HG02610 (cell line): ENCODE measurements at regions not wholly inside any gene's neighbourhood (a gene's known extent, or its start where the extent isn't known, plus 50 kb on each side); places are given as distances from the start of the nearest gene placed in this dataset.
A peak's percentile ranks its signal among the peaks of the same experiment; 100 is the strongest.
"Not testable (repeated sequence)": the region's sequence is repeated elsewhere in the genome, so short reads cannot be mapped to it uniquely, and the experiment has no call there.

Experiments used
- ATAC-seq: cut with Tn5 transposase; IDR thresholded peaks from one replicate; pipeline ENCODE4 v1.9.1; 2021; ENCODE audit warnings: mild to moderate bottlenecking, moderate library complexity; ENCODE audit not compliant: unreplicated experiment

DNA sequence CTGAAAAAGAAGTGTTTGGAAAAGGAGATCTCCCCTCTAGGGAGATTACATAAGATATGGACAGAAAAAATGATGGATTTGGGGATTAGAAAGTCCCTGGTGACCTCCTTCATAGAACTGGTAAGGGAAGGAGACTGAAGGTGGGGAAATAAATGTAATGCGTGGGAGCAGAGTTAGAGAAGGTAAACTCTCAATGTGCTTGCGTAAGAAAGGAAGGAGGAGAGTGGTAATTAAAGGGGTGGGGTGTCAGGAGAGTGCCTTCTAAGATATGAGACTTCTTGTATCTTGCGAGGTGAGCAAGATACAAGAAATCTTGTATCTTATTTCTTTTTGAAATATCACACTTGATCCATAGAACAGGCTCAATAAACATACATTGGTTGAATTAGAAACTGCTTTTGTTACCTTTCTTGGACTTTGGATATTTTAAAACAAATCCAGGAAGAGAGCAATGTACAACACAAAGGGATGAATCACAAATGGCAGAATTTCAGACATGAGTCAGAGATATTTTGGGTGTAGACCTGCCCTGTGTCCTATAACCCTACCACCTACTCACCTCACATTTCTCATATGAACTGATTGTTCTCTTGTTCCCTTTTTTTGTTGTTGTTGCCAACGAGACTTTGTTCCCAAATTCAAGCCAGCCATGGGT, 342.4 kb downstream of the INSIG2 start:
- ATAC-seq = no peak

DNA sequence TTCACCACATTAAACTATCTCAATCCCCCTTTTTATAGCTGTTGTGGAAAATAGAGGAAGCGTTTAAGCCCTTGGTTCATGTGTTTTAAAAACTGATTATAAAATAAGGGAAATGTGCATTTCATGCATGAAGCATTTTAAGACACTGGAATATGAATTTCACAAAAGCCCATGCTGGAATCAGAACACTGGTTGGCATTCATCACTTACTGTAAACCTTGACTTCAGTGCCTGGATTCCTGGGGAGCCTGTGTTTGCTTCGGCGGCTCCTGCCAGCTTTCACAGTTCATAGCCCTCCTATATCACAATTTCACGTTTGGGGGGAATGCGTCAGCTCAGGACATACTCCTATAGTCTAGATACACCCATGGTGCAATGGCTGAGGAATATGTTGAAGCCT, 336.9 kb downstream of the INSIG2 start:
- no peak for ATAC-seq

DNA sequence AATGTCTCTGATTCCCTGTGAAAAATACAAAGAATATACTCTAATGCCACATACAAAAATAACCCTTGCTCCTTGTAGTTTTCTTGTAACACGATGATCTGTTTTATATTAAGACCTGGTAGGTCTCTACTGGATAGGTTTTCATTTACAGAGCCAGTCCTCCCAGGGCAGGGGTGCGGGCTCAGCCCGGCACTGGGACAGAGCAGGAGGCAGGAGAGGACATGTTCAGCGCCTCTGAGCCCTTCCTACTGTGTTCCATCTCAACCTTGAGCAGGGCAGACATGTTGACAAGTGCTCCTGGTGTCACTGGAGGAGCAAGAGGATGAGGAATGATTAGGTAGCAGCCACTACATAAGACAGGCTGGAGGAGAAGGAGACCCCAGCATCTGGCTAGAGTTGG, 335.5 kb downstream of the INSIG2 start:
- ATAC-seq = no peak

DNA sequence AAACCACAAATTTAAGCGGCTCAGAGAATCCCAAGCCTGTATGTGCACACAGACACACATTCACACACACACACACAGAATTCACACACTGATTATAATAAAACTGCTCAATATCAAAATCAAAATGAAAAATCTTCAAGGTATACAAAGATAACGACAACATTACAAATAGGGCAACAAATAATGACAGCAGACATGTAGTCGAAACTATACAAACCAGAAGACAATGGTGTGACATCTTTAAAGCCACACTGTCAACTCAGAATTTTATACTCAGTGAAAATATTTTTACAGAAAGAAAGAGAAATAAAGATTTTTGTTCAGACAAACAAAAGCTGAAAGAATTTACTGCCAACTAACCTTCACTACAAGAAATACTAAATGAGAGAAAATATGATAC, 333.4 kb downstream of the INSIG2 start:
- ATAC-seq = no peak

DNA sequence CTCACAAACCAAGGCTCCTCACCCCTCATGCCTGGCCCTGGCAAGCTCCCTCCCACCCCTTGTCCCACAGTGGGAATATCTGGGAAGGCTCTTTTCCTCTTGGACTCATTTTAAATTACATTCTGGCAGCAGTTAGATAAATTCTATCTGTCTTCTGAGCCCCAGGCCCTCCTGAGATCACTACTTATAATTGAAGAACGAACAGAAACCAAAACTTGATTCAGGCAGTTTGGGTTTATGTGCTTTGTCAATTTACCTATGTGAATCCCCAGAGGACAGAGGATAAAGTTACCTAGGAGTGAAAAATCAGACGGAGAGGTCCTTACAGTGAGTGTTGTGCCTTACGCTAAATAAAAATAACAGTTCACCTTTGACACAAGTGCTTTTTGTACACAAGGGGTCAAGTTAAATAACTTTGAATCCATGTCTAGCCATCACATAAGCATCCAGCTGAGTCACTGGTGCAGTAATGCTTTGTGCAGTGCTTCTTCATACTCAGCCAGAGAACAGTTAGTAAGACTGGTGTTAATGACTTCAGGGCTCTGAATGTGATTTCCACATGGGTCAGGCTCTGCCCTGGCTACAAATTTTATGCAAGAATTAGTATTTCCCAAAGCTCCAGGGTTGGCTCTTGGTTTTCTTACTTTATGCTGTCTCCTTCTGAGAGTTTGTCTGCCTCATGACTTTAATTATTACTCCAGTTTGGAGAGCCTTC, 329.3 kb downstream of the INSIG2 start:
- ATAC-seq = no peak

DNA sequence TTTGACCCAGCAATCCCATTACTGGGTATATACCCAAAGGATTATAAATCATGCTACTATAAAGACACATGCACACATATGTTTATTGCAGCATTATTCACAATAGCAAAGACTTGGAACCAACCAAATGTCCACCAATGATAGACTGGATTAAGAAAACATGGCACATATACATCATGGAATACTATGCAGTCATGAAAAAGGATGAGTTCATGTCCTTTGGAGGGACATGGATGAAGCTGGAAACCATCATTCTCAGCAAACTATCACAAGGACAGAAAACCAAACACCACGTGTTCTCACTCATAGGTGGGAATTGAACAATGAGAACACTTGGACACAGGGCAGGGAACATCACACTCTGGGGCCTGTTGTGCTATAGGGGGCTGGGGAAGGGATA, 326.9 kb downstream of the INSIG2 start:
- not testable (repeated sequence) for ATAC-seq

DNA sequence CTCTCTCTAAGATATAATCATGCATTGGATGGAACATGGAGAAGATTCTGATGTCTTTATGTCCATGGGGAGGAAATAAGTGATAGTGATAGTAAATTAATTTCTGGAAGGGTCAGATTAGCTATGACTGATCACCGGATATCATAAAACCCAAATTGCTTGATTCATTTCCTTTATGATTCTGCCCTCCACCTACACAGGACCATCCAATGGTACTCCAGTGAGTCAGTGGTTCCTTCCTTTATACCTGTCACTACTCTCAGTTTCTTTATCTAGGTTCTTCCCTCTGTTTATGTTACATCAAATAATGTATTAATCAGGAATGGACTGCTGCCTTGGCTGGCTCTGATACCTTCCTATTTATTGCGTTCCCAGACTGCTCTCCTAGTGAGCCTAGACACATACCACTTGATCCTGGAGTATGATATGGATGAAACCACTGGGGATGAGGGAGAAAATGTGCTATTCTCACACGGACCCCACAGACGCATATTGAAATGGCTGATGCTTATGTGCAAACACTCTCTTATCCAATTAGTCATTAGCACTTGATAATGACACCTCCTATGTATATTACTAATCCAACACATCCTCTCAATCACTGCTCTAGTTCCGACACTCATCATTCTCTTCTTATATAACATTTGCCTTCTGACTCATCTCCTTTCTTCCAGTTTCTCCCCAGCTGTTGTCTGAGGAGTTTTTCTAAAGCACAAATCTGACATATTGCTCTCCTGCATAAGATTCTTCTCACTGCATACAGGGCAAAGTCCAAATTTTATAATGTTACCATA, 315.6 kb downstream of the INSIG2 start:
- ATAC-seq = no peak

DNA sequence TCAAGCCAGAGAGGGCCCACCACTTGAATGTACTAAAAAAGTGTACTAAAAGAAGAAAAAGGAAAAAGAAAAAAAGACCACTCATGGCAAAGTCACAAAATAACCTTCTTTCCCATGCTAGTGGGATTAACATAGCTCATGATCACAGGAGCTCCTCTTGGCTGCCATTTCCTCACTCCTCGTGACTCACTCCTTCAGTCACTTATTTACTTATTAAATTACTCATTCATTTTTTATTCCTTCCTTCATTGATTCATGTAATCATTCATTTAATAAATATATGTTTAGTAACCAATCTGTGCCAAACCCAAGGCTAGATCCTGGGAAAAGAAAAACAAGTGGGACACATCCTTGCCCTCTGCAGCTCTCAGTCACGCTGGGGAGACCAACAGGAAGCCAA, 300.5 kb downstream of the INSIG2 start:
- no peak for ATAC-seq

DNA sequence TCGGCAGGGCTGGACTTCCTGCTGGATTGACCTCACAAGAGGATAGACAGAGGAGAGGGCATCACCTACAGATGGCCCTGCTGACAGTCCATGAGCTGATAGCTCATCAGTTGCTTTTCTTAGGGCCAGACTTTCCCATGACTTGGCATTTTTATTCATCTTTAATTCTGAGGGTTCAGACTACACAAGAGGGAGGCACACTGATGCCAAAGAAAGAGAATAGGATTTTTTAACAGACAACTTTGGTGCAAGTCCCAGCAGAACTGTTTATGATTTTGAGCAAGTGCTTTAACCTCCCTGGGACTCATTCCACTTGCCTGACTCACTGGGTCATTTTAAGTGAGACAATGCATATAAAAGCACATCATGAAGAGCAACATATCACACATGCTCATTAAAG, 299.2 kb downstream of the INSIG2 start:
- ATAC-seq = no peak

DNA sequence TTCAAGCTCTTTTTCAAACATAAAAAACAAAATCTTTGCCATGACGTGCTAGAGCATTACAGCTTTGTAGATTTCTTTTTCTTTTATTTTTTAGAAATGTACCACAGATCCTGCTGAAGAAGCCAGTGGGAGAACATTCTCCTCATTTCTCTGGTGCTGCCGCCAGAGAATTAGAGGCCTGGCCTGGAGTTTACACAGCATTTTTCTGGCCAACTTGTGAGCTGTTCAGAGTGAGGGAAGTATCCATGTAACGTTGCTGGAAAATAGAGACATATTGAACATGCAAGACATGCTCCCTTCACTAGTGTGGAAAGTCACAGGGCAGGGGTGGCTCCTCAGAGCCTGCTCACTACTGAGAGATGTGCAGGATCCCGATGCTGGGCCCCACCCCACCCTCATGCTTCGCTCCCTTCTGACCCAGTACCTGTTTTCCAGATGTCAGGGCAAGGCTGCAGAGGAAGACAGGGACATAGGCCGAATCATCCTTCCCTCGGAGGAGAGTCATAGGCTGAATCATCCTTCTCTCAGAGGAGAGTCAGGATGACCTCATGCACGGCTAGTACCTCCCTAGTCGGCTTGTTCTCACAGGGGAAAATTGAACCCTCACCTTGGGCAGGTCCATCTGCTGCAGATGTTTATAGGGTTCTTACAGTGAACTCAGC, 298.5 kb downstream of the INSIG2 start:
- ATAC-seq = no peak

DNA sequence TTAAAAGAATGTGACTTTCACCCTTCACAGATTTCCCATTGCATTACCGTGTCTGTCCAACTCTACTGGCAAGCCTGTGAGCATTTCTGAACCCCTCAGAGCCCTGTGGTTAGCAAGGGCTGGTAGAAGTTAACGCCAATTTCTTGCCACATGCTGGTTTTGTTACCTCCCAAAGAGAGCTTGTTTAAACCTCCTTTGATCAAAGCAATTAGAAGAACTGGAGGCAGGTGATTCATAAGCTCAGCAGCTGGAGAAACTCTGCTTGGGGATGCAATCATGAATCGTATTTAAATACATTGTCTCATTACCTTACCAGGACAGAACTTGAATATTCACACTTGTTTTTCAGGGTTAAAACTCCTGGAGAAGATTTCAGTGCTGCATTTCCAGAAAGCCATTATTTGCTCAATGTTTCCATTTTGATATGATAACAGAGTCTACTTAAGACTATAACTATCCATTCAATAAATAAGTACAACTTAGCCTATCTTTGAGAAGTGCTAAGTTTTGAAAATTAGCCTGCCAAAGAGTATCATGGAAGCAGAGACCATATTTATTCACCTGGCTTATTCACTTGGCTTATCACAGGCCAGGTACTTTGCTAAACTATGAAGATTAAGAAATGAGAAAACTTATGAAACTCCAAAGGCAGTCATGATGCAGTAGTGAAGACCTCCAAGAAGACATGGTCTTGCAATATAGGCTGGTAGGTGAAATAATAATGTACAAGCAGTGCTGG, 292.8 kb downstream of the INSIG2 start:
- ATAC-seq = no peak

DNA sequence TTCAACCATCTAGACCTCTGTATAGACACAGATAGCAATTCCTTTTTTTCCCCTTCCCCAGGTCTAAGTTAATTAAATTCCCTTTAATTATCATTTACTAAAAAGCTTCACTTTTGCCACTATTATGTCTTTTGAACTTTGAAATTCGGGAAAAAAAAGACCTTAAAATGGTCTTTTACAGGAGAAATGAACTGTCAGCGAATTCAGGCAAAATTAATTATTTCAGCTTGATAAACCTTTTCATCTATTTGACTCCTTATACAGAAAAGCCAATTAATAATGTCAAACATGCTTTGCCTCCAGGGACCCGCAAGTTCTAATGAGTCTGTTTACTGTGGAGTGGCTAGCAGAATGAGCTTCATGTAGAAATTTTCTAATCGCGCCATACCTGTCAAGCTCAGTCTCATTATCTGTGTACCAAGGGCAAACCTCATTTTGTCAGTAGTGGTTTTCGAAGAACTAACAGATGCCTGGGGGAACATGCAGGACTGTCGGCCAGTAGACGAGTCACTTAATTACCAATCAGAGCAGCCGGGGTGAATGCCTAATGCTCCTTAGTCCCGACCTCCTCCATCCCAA, 287.7 kb downstream of the INSIG2 start:
- ATAC-seq = no peak

DNA sequence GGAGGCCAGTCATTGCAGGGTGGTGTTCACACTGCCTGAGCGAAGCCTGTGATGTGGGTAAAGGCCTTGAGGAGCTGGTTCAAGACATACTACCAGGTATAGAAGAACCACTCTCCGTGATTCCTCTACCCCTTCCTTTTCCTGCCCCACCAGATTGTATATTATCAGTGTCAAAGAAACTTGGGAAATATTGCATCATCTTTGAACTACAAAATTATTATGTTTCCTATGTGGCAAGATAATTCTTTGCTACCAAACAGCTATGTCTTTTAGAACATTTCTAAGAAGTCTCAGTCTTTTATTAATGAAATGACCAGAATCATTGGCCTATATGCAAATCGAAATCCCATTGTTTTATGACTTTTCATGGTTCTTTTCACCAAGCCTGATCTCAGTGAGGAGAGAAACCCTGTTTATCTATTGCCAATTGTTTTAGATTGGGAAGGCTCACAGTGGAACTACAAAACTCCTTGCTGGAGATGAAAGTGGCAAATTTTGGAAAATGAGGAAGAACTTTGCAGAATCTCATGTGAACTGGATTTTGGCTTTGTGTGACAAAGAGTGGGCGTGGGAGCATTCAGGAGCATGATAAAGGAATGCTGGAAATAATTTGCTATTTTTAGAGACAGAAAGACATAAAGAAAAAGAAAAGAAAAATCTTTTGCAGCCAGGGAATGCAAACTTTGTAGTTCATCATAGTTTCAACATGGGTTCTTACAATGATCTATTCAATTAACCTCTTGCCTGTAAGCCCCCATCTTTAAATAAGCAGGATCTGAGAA, 286.9 kb downstream of the INSIG2 start:
- ATAC-seq = no peak

DNA sequence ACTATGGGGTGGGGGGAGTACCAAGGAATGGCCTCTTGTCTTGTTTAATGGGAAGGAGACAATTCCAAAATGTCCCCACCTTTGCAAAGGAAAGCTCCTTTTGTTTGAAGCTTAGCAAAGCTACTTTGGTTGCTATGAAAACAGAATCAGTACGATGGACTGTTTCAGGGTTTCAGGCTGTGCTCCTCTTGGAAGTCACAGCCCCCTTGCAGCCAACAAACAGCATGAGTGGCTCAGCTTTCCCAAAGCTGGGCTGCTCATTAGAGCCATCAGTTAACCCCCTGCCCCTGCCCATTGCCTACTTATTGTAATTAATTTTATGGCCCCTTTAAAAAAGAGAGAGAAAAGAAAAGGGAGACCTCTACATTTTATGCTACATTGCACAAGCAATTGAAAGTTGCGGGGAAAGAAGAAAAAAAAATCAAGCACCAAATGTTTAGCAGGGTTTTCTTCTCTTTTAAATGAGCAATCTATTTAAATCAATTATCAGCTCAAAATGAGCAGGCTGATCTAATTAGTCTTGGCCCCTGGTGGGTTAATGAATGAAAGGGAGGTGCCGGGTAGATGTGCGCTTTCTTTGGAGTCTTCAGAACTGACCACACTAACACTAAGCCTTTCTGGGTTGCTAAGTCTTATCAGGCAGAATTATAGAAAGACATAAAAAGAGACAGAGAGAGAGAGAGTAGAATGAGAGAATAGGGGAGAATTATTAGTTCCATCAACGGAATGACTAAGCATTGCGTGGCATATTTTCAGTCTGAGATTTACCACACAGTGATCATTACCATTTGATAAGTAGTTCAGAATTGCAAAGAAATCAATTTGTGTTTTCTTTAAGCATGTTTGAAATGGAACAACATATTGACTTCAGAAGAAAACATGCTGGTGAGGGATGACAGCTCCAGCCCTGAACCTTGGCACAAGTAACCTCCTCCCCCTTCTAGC, 284.9 kb downstream of the INSIG2 start:
- no peak for ATAC-seq

DNA sequence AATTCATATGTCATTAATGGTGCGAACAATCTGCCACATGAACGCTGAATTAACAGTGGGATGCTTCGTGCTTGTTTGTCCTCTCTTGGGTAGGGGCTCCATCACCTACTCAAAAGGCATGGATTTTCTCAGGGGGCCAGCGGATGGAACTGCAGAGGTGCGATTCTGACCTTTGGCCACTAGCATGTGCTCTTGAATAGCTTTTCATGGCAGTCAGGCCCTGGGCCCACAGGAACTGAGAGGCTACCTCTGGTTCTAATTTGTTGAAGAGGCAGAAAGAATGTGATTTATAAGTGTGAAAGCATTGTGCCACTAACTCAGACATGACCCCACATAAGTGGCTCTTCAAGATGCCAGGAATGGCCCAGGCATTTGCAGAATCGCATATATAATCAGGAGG, 283.2 kb downstream of the INSIG2 start:
- peak; percentile 64 for ATAC-seq

DNA sequence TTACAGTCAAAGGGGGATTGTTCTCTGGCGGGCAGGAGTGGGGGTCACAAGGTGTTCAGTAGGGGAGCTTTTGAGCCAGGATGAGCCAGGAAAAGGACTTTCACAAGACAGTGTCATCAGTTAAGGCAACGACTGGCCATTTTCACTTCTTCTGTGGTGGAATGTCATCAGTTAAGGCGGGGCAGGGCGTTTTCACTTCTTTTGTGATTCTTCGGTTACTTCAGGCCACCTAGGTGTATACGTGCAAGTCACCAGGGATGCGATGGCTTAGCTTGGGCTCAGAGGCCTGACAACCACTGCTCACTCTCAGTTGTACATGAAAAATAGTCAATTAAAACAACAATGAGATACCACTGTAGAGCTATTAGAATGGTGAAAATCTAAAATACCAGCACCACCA, 281.2 kb downstream of the INSIG2 start:
- ATAC-seq = not testable (repeated sequence)

DNA sequence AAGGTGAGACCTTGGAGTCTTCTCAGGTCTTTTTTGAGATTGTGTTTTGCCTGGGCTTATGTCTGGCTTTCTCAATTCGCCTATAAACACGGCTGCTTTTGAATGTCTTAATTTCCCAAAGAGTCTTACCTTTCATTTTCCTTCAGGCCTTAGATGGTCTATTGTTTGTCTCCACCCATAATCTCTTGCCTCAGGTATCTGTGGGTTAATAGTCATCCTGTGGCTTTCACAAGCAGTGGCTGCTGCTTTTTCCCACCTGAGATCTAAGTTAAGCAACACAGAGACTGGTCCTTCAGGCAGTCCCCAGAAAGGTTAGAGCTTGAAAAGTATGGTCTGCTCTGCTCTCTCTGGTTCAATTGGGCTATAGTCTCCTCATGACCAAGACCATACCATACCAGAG, 275.3 kb downstream of the INSIG2 start:
- ATAC-seq = no peak

DNA sequence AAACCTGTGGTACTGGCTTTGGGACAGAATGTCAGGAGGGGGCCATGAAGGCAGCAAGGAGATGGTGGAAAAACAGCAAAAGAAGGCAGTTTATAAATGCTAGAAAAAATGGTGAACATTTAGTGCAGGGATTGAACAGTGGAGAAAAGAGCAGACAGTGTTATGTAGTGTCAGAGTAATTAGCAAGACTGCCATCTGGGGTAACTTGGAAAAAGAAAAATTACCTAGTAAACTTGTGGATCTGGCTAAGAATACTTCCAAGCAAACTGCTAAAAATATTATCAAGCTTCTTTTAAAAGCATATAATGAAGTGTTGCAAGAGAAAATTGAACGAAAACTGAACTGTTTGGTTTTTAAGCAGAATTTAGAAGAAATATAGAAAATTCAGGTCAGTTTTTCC, 267.8 kb downstream of the INSIG2 start:
- no peak for ATAC-seq

DNA sequence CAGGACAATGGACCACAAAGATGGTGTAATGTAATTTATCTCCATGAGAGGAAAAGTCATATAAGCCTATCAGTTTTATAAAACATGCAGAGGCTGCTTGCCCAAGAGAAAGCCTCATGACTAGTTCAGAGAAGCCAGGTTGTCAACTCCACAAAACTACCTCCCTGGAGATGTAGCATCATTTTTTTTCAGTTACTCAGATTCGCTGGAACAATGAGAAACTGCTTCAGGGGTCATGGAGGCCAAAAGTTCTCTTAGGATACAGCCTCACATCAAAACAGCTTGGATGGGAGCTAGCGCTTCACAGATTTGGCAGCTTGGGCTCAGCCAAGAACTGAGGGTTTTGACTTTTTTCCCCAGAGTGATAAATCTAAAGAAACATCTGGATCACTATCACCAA, 263.5 kb downstream of the INSIG2 start:
- ATAC-seq = no peak
